OCI-LY7 (cell line): ENCODE measurements at regions not wholly inside any gene's neighbourhood (a gene's known extent, or its start where the extent isn't known, plus 50 kb on each side); places are given as distances from the start of the nearest gene placed in this dataset.

Experiments
- BruUV-seq: library from RNA; stranded (reverse); fragments of 400-500 nt; replicated peaks from 2 replicates; lab custom pipeline; 2021; lab: Mats Ljungman, UMichigan
- CTCF ChIA-PET: fragments of 300-600 bp; sonication (Branson Sonifier 250); formaldehyde crosslinking; loops from one replicate; lab custom pipeline; 2022; ENCODE audit warnings: antibody characterized with exemption; ENCODE audit not compliant: unreplicated experiment; lab: Charles Lee
- POLR2A ChIA-PET: fragments of 300-600 bp; sonication (Branson Sonifier 250); formaldehyde crosslinking; loops from one replicate; lab custom pipeline; 2022; ENCODE audit warnings: antibody characterized with exemption; lab: Charles Lee
- DNase-seq: peaks from one replicate; pipeline ENCODE4 v3.0.0-alpha.2; 2015; ENCODE audit warnings: low spot score
- H2AFZ ChIP-seq: fragments of 200-600 bp; sonication (generic), shearing (Covaris generic); 2 replicates; pipeline ENCODE4 v1.6.1; 2014; ENCODE audit warnings: mild to moderate bottlenecking, antibody characterized with exemption, low read length, moderate library complexity
- H3K27ac ChIP-seq: fragments of 200-600 bp; sonication (generic); 2 replicates; pipeline ENCODE4 v1.5.1; 2014; ENCODE audit warnings: mixed run types, low read depth, mild to moderate bottlenecking, moderate library complexity, low read length, inconsistent platforms; ENCODE audit not compliant: poor library complexity, severe bottlenecking
- H3K36me3 ChIP-seq: fragments of 200-600 bp; sonication (generic); 2 replicates; pipeline ENCODE4 v1.6.1; 2014; ENCODE audit warnings: mild to moderate bottlenecking, antibody characterized with exemption, low read length, moderate library complexity, mixed read lengths; ENCODE audit not compliant: insufficient read depth
- H3K4me1 ChIP-seq: fragments of 200-600 bp; sonication (generic); 2 replicates; pipeline ENCODE4 v1.5.1; 2014; ENCODE audit warnings: mild to moderate bottlenecking, low read length; ENCODE audit not compliant: insufficient read depth, poor library complexity, severe bottlenecking
- H3K4me2 ChIP-seq: fragments of 200-600 bp; sonication (generic); 2 replicates; pipeline ENCODE4 v1.6.1; 2014; ENCODE audit warnings: mild to moderate bottlenecking, low read length
- H3K4me3 ChIP-seq: fragments of 200-600 bp; sonication (generic); 2 replicates; pipeline ENCODE4 v1.5.1; 2014; ENCODE audit warnings: mild to moderate bottlenecking, low read depth, low read length; ENCODE audit not compliant: poor library complexity, severe bottlenecking
- H3K79me2 ChIP-seq: fragments of 200-600 bp; sonication (generic); 2 replicates; pipeline ENCODE4 v1.6.1; 2016; ENCODE audit warnings: low read depth, mild to moderate bottlenecking, low read length, moderate library complexity, mixed read lengths; ENCODE audit not compliant: insufficient read depth
- H3K9me2 ChIP-seq: fragments of 200-600 bp; sonication (generic); 2 replicates; pipeline ENCODE4 v1.6.1; 2016; ENCODE audit warnings: mild to moderate bottlenecking, low read length, mixed read lengths; ENCODE audit not compliant: insufficient read depth
- H3K9me3 ChIP-seq: fragments of 200-600 bp; sonication (generic); 2 replicates; pipeline ENCODE4 v1.6.1; 2014; ENCODE audit warnings: mild to moderate bottlenecking, mixed run types, low read length, mixed read lengths
- H4K20me1 ChIP-seq: fragments of 200-600 bp; sonication (generic); 2 replicates; pipeline ENCODE4 v1.6.1; 2014; ENCODE audit warnings: mild to moderate bottlenecking, antibody characterized with exemption, low read length, moderate library complexity, mixed read lengths; ENCODE audit not compliant: insufficient read depth
- CTCF ChIP-seq: fragments of 200-600 bp; sonication (generic); conservative IDR thresholded peaks from 2 replicates; pipeline ENCODE4 v1.5.1; 2014; ENCODE audit warnings: mild to moderate bottlenecking, antibody characterized with exemption, low read length, moderate library complexity, mixed read lengths
- EZH2phosphoT487 ChIP-seq: fragments of 200-600 bp; sonication (generic); IDR thresholded peaks from 2 replicates; pipeline ENCODE4 v1.6.1; 2018; ENCODE audit warnings: low read depth, borderline replicate concordance, mild to moderate bottlenecking, mixed run types, antibody characterized with exemption, low read length, moderate library complexity, mixed read lengths
- intact Hi-C: fragments of 100-400 bp; cut with micrococcal nuclease; formaldehyde crosslinking; loops from one replicate; pipeline ENCODE4 v1.10.0; 2022; ENCODE audit not compliant: unreplicated experiment

DNA sequence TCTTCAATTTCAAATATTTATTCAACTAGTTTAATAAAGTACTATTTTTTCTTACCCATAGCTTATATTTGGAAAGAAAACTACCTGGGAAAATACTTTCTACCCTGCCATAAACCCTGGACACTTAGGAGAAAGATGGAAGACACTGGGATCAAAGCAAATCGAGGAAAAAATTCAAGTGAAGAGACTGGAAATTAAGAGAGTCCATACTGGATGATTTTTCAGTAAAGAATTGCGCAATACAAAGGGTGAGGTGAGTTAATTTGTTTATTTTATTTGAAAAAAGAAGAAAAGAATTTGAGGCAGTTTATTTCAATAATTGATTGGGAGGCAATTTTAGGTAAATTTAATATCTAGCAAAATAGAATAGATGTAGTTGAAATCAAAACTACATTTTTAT is 331.8 kb upstream of the ITGA1 start:
- POLR2A ChIA-PET: no interaction called here
- Histone ChIP-seq H3K9me2 (no peaks in the 10 kb centered on the region), H3K9me3 (no peaks in the 10 kb centered on the region), H4K20me1 (no peaks in the 10 kb centered on the region), H3K27ac (no peak overlapping the region), H3K36me3 (no peaks in the 10 kb centered on the region), H3K4me2 (no peak overlapping the region), H3K4me3 (no peak overlapping the region), H2AFZ (no peak overlapping the region), H3K4me1 (no peaks in the 10 kb centered on the region), H3K79me2 (no peaks in the 10 kb centered on the region)
- CTCF ChIA-PET: no interaction called here
- TF ChIP-seq EZH2phosphoT487 (no peak), CTCF (no peak)
- intact Hi-C loops: no loop called here
- no TSS peak for BruUV-seq
- DNase-seq: no peak

DNA sequence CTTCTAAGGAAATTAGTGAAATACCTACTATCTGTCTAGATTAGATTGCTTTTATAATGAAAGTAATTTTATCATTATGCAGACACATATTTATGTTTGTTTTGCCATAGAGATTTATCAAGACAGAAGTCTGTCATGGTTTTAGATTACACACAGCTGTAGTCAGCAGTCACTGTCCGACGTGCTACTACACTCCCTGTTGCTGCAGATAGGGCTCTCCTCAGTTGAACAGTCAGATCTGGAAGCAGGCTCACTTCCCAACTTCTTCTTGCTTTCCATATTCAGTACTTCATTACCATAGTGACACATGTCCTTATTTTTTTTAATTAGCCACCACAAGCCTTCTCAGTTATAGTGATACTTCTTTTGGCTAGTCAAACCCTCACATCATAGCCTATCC is 329.9 kb upstream of the ITGA1 start:
- intact Hi-C loops: no loop called here
- H3K9me3 ChIP-seq: no peaks in the 10 kb centered on the region
- no peak overlapping the region for H3K4me2 ChIP-seq
- ChIA-PET POLR2A (no interaction called here), CTCF (no interaction called here)
- DNase-seq: no peak
- H3K4me1 ChIP-seq: no peaks in the 10 kb centered on the region
- H3K27ac ChIP-seq: no peak overlapping the region
- H3K4me3 ChIP-seq: no peak overlapping the region
- H3K79me2 ChIP-seq: no peaks in the 10 kb centered on the region
- no peaks in the 10 kb centered on the region for H4K20me1 ChIP-seq
- no peaks in the 10 kb centered on the region for H3K36me3 ChIP-seq
- BruUV-seq: no TSS peak
- no peak overlapping the region for H2AFZ ChIP-seq
- H3K9me2 ChIP-seq: no peaks in the 10 kb centered on the region
- TF ChIP-seq CTCF (no peak), EZH2phosphoT487 (no peak)

- Histone ChIP-seq H4K20me1 (no peaks in the 10 kb centered on the region), H3K79me2 (no peaks in the 10 kb centered on the region), H3K4me2 (no peak overlapping the region), H3K27ac (no peak overlapping the region), H2AFZ (no peak overlapping the region), H3K4me1 (no peaks in the 10 kb centered on the region), H3K9me3 (no peaks in the 10 kb centered on the region), H3K9me2 (no peaks in the 10 kb centered on the region), H3K36me3 (no peaks in the 10 kb centered on the region), H3K4me3 (no peak overlapping the region)
- TF ChIP-seq CTCF (no peak), EZH2phosphoT487 (no peak)
- no peak for DNase-seq
- intact Hi-C loops: no loop called here
- ChIA-PET CTCF (no interaction called here), POLR2A (no interaction called here)
- no TSS peak for BruUV-seq
Measured at GRCh38 chr5:52466113-52466512, 321.6 kb upstream of the ITGA1 start.
